GM12872 (cell line): ENCODE measurements at regions not wholly inside any gene's neighbourhood (a gene's known extent, or its start where the extent isn't known, plus 50 kb on each side); places are given as distances from the start of the nearest gene placed in this dataset.

Source experiments
- CTCF ChIP-seq: IDR thresholded peaks from 3 replicates; pipeline ENCODE4 v1.5.1; 2011; ENCODE audit warnings: low read depth, mild to moderate bottlenecking, low read length, moderate library complexity; ENCODE audit not compliant: insufficient read depth

GRCh38 chr14:35921745-35922144 lies 95.6 kb downstream of the BRMS1L start:
- TF ChIP-seq CTCF = no peak
